Left forelimb (tissue), 1 donor: ENCODE measurements at regions not wholly inside any gene's neighbourhood (a gene's known extent, or its start where the extent isn't known, plus 50 kb on each side); places are given as distances from the start of the nearest gene placed in this dataset.

Source experiments
- DNase-seq: peaks from one replicate; pipeline ENCODE4 v3.0.0-alpha.2; 2018; ENCODE audit warnings: low spot score

- no peak for DNase-seq
These were observed 417.5 kb upstream of the MEF2C start for GRCh38 chr5:89300426-89300970.

GRCh38 chr5:89299998-89300397 is 417.0 kb upstream of the MEF2C start:
- no peak for DNase-seq

- no peak for DNase-seq
These were observed 414.1 kb upstream of the MEF2C start for GRCh38 chr5:89297066-89297465.

DNA sequence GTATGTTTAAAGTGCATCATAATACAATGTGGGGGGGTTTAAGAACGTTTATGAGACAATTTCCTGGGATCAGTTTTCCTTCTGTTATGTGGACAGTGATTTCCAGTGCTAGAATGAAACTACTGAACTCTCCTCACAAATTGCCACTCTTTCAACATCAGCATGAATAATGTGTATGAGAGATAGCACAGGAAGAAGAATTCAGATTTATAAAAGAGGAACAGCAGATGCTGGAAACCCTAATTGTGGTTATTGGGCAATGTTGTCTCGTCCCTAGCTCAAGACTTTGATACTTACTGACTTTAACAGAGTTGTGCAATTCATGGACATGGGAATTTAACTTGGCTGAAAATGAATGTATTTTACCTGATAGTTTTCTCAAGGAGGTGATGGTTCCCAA is 410.8 kb upstream of the MEF2C start:
- DNase-seq = no peak

GRCh38 chr5:89292487-89292886 is 409.5 kb upstream of the MEF2C start:
- no peak for DNase-seq

DNA sequence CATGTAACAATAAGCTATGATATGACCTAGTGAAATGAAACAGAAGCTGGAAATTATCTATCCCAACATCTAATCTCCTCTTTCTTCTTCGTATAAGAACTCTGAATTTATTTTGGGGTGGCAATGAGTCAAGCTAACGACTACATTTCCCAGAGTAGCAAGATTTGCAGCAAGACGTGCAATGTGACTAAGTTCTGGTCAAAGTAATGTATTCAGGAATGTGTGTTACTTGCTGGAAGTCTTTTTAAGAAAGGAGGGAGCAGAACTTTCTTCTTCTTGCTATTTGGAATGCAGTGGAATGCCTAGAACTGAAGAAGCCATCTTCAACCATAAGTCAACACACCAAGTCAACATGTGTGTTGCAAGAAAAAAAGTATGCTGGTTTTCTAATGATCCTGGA is 406.6 kb upstream of the MEF2C start:
- no peak for DNase-seq

- DNase-seq = no peak
These were observed 405.0 kb upstream of the MEF2C start for GRCh38 chr5:89287964-89288363.

GRCh38 chr5:89286320-89286719 is 403.3 kb upstream of the MEF2C start:
- DNase-seq = no peak

GRCh38 chr5:89283728-89284493 is 400.9 kb upstream of the MEF2C start:
- no peak for DNase-seq

DNA sequence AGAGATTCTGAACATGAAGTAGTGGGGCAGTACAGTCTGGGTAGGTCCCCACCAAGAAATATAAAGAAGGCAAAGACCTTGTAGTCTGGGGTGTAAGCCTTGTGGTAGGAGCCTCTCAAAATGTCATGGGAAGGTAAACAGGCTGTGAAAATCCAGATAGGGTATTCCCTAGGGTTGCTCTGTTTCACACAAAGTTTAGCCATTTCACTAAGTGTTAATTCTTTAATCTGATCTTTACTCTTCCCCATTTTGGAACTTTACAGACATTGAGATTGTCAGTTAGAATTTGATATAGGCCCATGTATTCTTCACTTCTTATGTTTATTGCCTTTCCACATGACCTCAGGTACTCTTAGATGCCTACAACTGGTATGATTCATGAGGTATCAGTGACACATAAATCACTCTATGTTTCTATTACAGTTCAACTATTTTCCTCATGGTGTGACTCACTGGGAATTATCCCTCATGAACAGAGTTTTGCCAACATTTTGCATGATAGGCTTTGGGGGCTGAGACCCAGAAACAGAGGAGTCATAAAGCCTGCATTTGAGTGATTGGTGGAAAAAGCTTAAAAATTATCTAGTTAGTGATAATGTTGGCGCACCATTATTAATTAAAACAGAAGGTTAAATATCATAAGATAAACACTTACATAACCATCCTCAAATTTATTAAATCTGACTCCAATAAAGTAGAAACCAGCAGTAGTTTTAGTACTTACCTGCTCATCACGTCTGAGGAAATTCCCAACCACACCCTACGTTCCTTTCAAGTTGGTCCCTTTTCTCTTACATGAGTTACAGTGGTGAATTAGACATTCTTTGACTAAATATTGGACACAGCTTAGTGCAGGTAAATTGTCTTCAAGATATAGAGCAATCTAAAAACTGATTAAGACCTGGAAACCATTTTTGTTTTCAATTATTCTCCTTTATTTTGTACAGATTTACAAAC is 399.8 kb upstream of the MEF2C start:
- no peak for DNase-seq

DNA sequence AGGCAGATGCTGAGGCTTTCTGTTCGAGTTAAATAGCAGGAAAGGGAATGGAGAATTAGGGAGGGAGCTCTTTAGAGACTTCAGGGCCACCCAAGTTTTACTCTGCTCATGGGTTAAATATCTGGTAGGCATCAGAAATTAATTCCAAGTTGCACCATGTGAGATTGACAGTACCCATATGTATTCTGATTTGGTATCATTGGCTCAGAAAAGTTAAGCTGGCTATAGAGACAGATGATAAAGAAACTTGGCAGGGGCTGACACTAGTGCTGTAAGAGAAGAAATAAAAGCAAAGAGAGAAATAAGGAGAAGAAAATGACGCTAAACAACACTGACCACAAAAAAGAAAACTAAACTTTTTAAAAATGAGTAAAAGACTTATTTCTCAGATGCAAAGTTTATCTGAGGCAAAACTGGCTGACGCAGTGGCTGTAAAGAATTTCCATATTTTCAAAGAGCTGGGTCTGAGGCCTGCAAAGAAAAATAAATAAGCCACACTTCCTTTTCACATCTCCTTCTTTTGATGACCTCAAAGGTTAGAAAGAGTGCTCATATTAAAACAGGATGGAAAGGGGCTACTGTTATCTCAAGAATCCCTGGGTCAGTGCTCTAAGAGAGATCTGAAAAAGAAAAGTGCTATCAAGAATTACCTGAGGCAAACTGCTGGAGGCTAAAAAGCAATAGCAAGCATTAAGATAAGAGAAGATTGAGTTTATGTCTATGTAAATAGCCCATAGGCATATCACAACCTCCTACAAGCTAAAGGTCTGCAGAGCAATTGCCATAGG is 399.0 kb upstream of the MEF2C start:
- DNase-seq = no peak

DNA sequence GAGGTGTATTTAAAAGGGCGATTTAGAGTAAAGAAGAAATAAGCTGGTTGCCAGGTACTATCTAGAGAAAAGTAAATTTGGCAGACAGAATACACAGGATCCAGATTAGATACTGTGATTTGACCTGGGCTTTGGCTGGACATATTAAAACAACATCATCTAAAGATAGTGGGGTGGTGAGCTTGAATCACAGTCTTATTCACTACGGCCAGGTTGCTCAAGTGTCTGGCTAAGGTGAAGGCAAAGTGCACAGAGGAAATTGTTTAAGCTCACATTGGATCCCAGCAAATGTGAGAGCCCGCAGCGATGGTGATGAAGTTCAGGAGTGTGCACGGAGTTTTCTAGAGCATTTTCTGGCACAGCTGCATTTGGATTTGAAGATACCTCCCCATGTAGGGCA is 398.2 kb upstream of the MEF2C start:
- DNase-seq = no peak

- no peak for DNase-seq
These were observed 397.4 kb upstream of the MEF2C start for GRCh38 chr5:89280103-89281037.

DNA sequence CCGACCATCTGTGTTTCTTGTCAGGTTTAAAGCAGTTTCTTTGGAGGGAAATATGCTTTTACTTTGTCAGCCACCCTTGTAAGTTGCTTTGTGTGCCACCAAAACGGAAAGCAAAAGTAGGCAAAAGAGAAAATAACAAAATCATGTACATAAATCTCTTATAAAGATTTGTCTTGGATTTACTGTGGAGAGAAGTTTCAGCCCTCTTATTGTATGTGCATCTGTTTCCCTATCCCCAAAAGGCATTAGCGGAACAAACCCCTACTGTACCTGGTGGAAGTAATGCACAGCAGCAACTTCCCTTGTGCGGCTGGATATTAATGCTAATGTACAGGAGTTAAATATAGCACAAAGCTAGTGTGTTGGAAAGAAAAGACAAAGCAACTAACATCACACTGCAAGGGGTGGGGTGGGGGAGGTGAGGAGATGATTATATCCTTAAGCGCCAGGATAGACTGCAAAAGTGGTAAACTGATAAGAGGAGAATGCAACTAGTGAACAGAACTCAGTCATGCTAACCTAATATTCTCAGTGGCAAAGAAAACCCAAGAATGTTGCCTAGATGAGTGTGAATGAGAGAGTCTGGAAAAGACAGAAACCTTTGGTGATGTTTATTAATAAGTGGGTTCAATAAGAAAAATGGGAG is 396.5 kb upstream of the MEF2C start:
- DNase-seq = no peak

- DNase-seq = no peak
These were observed 394.8 kb upstream of the MEF2C start for GRCh38 chr5:89277816-89278215.

GRCh38 chr5:89276566-89277305 is 393.8 kb upstream of the MEF2C start:
- DNase-seq = no peak

GRCh38 chr5:89275066-89275855 is 392.3 kb upstream of the MEF2C start:
- DNase-seq = no peak

DNA sequence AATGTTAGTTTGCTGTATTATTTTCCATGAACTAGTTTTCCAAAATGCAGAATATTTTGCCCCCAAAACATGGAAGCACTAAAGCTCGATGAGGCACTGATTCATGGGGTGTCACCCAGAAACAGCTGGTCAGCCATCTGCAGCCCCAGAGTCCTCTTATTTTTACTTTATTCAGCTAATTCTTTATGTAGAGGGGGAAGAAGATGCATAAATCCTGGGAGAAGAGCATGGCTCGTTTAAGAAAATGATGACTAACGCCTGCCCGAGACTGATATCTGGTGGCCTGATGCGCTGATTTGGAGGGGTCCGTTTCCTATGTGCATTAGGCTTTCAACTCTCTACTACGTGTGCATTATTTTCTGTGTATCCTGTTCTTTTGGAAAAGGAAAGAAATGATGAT is 390.3 kb upstream of the MEF2C start:
- DNase-seq = no peak

- no peak for DNase-seq
These were observed 387.9 kb upstream of the MEF2C start for GRCh38 chr5:89270901-89271300.
